HG03520 (cell line): ENCODE measurements at regions not wholly inside any gene's neighbourhood (a gene's known extent, or its start where the extent isn't known, plus 50 kb on each side); places are given as distances from the start of the nearest gene placed in this dataset.
"Not testable (repeated sequence)": the region's sequence is repeated elsewhere in the genome, so short reads cannot be mapped to it uniquely, and the experiment has no call there.

Experiments
- ATAC-seq: cut with Tn5 transposase; IDR thresholded peaks from one replicate; pipeline ENCODE4 v1.9.1; 2021; ENCODE audit warnings: mild to moderate bottlenecking, moderate library complexity; ENCODE audit not compliant: unreplicated experiment

- no peak for ATAC-seq
Measured at GRCh38 chr5:1958211-1959010, 75.7 kb upstream of the IRX4 start.

- no peak for ATAC-seq
Measured at GRCh38 chr5:1955586-1955985, 72.9 kb upstream of the IRX4 start.

- not testable (repeated sequence) for ATAC-seq
Measured at GRCh38 chr5:1953710-1954109, 71.0 kb upstream of the IRX4 start.

- ATAC-seq: no peak
Measured at GRCh38 chr5:1952444-1953099, 69.8 kb upstream of the IRX4 start.

GRCh38 chr5:1952021-1952420 is 69.3 kb upstream of the IRX4 start:
- no peak for ATAC-seq

- no peak for ATAC-seq
Measured at GRCh38 chr5:1951165-1951816, 68.6 kb upstream of the IRX4 start.

- no peak for ATAC-seq
Measured at GRCh38 chr5:1950708-1951103, 68.0 kb upstream of the IRX4 start.

- no peak for ATAC-seq
Measured at GRCh38 chr5:1950096-1950707, 67.5 kb upstream of the IRX4 start.

- no peak for ATAC-seq
Measured at GRCh38 chr5:1949253-1949652, 66.5 kb upstream of the IRX4 start.

GRCh38 chr5:1948663-1949191 is 66.0 kb upstream of the IRX4 start:
- no peak for ATAC-seq

GRCh38 chr5:1948111-1948510 is 65.4 kb upstream of the IRX4 start:
- no peak for ATAC-seq

- no peak for ATAC-seq
Measured at GRCh38 chr5:1946776-1947175, 64.1 kb upstream of the IRX4 start.

GRCh38 chr5:1946122-1946677 is 63.5 kb upstream of the IRX4 start:
- ATAC-seq: no peak

- no peak for ATAC-seq
Measured at GRCh38 chr5:1945606-1946005, 62.9 kb upstream of the IRX4 start.

GRCh38 chr5:1944408-1944807 is 61.7 kb upstream of the IRX4 start:
- no peak for ATAC-seq

GRCh38 chr5:1943481-1943880 is 60.8 kb upstream of the IRX4 start:
- no peak for ATAC-seq

- no peak for ATAC-seq
Measured at GRCh38 chr5:1942630-1943029, 59.9 kb upstream of the IRX4 start.

GRCh38 chr5:1942158-1942557 is 59.4 kb upstream of the IRX4 start:
- no peak for ATAC-seq

GRCh38 chr5:1939256-1939655 is 56.5 kb upstream of the IRX4 start:
- ATAC-seq: no peak

- no peak for ATAC-seq
Measured at GRCh38 chr5:1938310-1939000, 55.7 kb upstream of the IRX4 start.
